ENCODE measurements at regions not wholly inside any gene's neighbourhood (a gene's known extent, or its start where the extent isn't known, plus 50 kb on each side); places are given as distances from the start of the nearest gene placed in this dataset.

GRCh38 chr3:57009802-57010201, 50.7 kb upstream of the SPATA12 start:
- DNase-seq = no peak

DNA sequence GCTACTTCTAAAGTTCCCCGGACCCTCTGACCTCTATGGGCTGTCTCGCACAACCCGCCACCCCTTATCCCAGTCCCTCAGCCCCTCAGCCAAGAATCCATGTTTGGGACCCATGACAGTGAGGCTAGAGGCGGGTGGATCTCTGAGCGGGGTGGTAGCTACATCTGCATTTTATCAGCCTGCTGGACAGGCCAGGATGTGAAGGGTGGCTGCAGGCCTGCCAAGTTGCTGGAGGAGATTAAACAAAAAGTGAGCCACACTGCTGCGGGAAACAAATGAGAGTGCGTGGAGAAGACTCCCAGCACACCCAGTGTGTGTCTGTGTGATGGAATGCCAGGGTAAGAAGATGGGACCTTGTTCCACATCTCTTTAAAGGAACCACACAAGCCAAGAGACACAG, 51.1 kb upstream of the SPATA12 start:
- DNase-seq = no peak

DNA sequence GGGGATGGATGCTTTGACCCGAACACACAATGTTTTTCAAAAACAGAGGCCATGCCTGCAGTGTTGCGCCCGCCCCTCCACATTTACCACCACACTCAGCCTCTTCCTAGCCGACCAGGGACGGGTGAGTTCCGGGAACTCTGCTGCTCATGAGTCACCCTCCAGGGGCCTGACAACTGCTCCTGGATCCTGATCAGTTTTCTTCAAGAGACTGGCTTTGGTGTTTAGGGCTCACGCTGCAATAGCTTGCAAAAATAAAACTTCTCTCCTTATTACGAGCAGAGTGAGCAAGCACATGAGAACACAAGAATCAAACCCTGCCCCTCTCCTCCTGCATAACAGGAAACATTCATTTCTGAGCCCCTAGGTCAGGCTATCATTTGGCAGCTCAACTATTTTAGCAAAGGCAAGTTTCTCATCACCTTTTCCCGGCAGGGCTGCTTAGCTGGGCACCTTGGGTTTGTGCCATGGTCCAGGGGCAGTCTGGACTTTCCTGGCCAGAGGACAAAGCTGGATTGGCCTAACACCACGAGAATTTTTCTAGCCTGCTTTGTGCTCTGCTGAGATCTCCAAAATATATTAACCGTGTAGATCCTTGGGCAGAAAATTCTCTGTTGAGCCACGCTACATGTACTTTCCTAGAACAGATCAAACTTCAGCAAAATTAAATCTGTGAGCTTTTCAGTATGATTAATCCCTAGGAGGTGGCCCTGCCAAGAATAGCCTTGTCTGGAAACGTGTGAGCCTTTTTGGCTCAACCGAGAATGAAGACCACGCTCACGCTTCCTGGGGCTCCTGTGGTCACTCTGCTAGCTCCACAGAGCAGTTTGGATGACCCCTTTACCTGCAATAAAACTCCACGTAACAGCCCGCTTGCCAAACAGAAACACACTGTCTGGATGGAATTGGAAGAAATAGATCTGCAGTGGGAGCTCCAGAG, 52.7 kb upstream of the SPATA12 start:
- peak; percentile 71 for DNase-seq

GRCh38 chr3:57006949-57007419, 53.5 kb upstream of the SPATA12 start:
- peak; percentile 19 for DNase-seq

DNA sequence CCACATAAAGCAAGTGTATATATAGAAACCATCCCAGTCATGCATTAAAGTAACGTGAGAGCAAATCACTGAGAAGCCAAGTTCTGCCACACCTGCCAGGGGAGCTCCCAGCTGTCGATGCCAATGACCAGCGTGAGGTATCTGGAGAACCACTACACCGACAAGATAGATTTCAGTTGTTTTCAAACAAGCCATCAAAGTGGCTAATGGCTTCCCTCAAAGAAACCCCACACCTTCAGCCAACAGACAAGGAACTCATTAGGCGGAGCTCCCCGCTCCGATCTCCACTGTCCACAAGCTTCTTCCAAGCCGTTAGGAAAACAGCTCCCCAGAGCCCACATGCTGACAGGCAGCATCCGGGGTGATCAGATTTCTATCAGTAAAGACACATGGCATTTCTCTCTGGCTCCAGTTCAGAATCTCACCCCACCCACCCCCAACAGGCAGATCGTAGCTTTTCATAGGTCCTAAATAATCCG, 54.2 kb upstream of the SPATA12 start:
- DNase-seq = no peak

GRCh38 chr3:57004229-57004628, 56.2 kb upstream of the SPATA12 start:
- no peak for DNase-seq

- DNase-seq = no peak
Measured at GRCh38 chr3:57003676-57004075, 56.8 kb upstream of the SPATA12 start.

GRCh38 chr3:57001356-57001755, 59.1 kb upstream of the SPATA12 start:
- DNase-seq = no peak

- DNase-seq = no peak
Measured at GRCh38 chr3:57000012-57000411, 60.5 kb upstream of the SPATA12 start.

DNA sequence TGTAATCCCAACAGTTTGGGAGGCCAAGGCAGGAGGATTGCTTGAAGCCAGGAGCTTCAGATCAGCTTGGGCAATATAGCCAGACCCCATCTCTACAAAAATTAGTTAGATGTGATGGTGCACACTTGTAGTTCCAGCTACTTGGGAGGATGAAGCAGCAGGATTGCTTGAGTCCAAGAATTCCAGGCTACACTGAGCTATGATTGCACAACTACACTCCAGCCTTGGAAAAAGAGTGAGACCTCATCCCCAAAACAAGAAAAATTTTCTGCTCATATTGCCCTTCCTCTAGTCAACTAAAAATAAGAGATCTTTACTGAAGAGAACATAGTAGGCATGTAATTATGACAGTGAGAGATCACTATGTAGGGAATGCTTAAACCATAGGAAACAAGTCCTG, 60.9 kb upstream of the SPATA12 start:
- no peak for DNase-seq

- DNase-seq = no peak
Measured at GRCh38 chr3:56998076-56998529, 62.4 kb upstream of the SPATA12 start.

DNA sequence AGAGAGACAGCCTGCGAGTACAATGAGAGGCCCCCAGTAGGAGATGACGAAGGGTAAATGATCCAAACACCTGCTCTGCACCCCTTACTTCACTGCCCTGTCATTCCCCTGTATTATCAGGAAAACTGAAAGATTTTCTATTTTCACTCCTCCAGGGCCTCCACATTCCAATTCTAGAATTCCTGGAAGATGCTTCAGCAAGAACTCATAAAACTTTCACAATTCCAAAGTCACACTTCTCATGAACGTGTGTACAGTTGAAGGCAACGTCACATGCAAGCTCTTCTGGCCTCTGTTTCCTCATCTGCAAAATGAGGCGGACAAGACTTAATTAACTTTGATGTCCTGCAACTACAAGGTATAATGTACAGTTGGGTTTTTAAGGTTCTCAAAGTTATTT, 62.8 kb upstream of the SPATA12 start:
- no peak for DNase-seq

DNA sequence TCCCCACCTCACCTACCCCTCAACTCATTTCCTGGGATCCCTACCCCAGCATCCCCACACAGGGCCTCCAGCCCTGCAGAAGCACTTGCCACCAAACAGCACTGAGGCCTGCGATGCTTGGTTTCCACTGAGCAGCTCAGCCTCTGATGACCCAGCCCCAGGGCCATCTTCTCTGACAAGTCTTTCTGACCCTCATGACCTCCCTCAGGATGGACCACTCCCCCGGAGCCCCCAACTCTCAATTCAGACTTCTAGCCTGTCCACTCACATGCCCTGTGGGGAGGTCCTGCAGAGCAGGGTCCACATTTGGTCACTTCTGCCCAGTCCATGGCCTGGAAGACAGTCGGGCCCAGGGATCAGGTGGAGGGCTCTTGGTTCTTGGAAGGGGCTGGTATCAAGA, 63.4 kb upstream of the SPATA12 start:
- no peak for DNase-seq

GRCh38 chr3:56994391-56994790, 66.1 kb upstream of the SPATA12 start:
- no peak for DNase-seq

DNA sequence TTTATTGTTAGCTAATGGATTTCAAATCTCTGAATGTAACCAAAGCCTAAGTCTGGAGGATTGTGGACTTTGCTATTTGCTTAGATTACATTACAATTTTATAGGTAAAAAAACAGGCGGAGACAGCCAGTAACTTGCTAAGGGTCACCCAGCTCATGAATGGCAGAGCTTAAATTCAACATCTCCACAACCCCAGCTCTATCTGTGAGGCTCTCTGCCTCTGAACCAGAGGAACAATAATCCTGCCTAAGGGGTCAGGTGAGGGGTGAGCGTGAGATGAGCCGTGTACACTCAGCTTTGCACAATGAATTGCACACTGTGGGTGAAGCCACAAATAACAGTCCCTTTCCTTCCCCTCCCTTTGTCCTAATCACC, 69.8 kb upstream of the SPATA12 start:
- no peak for DNase-seq

GRCh38 chr3:56989977-56990640, 70.4 kb upstream of the SPATA12 start:
- DNase-seq = no peak

GRCh38 chr3:56989169-56989976, 71.1 kb upstream of the SPATA12 start:
- no peak for DNase-seq

- DNase-seq = peak; percentile 70
Measured at GRCh38 chr3:56988458-56989168, 71.9 kb upstream of the SPATA12 start.

DNA sequence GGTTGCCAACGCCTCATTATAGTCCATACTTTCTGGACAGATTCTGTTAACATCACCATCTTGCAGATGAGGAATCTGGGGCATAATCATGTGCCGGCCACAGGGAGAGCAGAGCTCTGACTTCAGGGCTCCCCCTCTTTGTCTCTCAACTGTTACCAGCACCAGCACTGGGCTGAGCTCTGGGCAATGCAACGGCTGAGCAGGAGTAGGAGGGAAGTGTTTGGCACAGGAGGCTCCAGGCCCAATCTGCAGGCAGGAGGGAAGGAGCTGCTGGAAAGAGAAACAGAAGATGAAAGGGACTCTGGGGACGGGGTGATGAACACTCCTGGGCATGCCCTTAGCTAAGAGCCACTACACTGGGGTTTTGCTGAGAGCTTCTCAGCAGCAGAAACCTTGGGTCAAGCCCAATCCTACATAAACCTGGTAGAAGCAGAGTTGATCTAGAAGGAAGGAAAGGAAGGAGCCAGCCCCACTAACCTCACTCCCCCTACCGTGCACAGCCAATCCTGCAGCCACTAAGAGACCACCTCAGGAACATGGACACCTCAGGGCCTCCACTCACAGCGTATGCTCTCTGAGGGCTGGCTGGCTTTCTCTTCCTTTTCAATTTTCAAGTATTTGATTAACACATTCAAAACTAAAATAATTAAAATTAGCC, 73.1 kb upstream of the SPATA12 start:
- DNase-seq = peak; percentile 7

GRCh38 chr3:56986347-56986746, 74.1 kb upstream of the SPATA12 start:
- DNase-seq = no peak

DNA sequence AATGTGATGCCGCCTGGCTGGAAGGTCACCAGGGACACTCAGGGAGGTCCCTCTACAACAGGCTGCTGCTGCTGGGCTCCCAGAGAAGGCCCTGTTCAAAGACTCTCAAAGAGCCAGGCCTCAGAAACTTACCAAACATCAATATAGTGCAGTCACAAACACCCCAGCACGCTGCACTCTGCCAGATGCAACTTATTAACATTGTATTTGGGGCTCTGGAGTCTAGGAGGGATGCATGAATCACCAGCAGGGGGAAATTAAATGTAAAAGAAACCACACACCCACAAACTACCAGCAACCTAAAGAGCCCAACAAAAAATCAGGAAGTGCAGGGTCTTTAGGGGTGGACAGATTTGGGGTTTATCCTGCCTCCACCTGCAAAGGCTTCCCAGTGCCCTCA, 74.6 kb upstream of the SPATA12 start:
- DNase-seq = no peak

DNA sequence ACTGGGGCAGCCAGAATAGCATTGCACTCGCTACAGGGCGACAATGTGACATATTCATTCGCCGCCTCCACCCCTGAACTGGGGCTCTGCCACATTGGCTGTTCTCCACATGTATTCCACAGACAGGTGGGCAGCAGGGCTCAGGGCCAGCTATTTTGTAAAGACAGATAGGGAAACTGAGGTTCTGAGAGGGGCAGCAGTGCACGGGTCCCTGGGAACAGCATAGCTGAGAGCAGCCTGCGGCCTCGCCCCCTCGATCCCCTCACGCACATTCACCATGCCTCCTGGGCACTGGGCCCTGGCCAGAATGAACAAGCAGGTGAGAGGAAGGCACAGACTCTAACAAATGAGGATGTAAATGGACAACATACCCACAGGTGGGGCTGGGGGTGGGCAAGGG, 75.0 kb upstream of the SPATA12 start:
- DNase-seq = no peak

Data from OCI-M1 (cell line).